ENCODE measurements at regions not wholly inside any gene's neighbourhood (a gene's known extent, or its start where the extent isn't known, plus 50 kb on each side); places are given as distances from the start of the nearest gene placed in this dataset.

DNA sequence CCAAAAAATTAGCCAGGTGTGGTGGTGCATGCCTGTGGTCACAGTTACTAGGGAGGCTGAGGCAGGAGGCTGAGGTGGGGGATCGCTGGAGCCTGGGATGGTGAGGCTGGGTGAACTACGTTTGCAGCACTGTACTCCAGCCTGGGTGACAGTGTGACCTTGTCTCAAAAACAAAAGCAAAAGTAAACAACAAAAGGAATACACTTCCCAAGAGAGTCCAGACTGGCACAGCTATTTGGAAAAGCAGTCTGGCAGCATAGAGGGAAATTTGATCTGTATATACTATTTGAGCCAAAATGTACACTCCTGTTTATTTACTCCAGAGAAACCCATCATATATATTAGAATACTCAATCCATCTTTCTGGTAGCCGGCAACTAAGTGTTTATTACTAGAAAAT is 107.0 kb upstream of the HMCN1 start:
- Histone ChIP-seq H4K20me1 (ENCODE audit: control insufficient read depth, insufficient read depth, low read depth, low read length) (no peaks in the 10 kb centered on the region), H3K36me3 (ENCODE audit: control insufficient read depth, low read length) (no peaks in the 10 kb centered on the region), H3K9me3 (ENCODE audit: control insufficient read depth, insufficient read depth, low read length) (no peaks in the 10 kb centered on the region), H3K4me3 (ENCODE audit: low read length) (no peak overlapping the region), H3K4me1 (ENCODE audit: control insufficient read depth, low read length) (no peaks in the 10 kb centered on the region), H3K9me2 (replicated peaks; ENCODE audit: control insufficient read depth, low read length) (no peaks in the 10 kb centered on the region), H3F3A (ENCODE audit: control insufficient read depth, insufficient read depth) (no peaks in the 10 kb centered on the region), H3K79me2 (ENCODE audit: control insufficient read depth, low read length) (no peaks in the 10 kb centered on the region), H3K27me3 (ENCODE audit: control insufficient read depth, low read length) (no peaks in the 10 kb centered on the region), H3K27ac (ENCODE audit: low read depth, low read length) (no peak overlapping the region), H3K4me2 (ENCODE audit: low read length) (no peak overlapping the region)
- TF ChIP-seq, protein P1, sequence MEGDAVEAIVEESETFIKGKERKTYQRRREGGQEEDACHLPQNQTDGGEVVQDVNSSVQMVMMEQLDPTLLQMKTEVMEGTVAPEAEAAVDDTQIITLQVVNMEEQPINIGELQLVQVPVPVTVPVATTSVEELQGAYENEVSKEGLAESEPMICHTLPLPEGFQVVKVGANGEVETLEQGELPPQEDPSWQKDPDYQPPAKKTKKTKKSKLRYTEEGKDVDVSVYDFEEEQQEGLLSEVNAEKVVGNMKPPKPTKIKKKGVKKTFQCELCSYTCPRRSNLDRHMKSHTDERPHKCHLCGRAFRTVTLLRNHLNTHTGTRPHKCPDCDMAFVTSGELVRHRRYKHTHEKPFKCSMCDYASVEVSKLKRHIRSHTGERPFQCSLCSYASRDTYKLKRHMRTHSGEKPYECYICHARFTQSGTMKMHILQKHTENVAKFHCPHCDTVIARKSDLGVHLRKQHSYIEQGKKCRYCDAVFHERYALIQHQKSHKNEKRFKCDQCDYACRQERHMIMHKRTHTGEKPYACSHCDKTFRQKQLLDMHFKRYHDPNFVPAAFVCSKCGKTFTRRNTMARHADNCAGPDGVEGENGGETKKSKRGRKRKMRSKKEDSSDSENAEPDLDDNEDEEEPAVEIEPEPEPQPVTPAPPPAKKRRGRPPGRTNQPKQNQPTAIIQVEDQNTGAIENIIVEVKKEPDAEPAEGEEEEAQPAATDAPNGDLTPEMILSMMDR (IDR thresholded peaks at IDR 0.05; ENCODE audit: low read depth, low read length, poor library complexity, severe bottlenecking), result no peak

DNA sequence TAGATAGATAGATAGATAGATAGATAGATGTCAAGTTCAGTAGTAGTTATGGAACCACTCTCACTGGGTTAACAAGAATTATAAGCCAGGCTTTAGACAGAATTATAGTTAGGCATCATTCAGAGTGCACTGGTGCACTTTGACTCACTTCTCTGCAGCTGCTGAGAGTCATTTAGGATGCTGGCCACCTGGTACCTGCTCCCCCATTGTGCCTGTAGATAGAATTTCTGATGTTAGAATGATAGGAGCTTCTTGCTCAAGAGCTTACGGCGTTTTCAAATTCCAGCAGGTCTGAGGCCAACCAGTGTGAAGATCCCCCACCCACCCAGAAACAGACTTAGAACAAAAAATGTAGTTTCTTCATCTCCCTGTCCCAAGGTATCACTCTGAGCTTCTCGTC is 107.8 kb upstream of the HMCN1 start:
- Histone ChIP-seq H3K4me3 (ENCODE audit: low read length) (no peak overlapping the region), H3K9me2 (replicated peaks; ENCODE audit: control insufficient read depth, low read length) (no peaks in the 10 kb centered on the region), H3K9me3 (ENCODE audit: control insufficient read depth, insufficient read depth, low read length) (no peaks in the 10 kb centered on the region), H3K4me2 (ENCODE audit: low read length) (no peak overlapping the region), H3F3A (ENCODE audit: control insufficient read depth, insufficient read depth) (no peaks in the 10 kb centered on the region), H3K79me2 (ENCODE audit: control insufficient read depth, low read length) (no peaks in the 10 kb centered on the region), H3K4me1 (ENCODE audit: control insufficient read depth, low read length) (no peaks in the 10 kb centered on the region), H4K20me1 (ENCODE audit: control insufficient read depth, insufficient read depth, low read depth, low read length) (no peaks in the 10 kb centered on the region), H3K36me3 (ENCODE audit: control insufficient read depth, low read length) (no peaks in the 10 kb centered on the region), H3K27me3 (ENCODE audit: control insufficient read depth, low read length) (no peaks in the 10 kb centered on the region), H3K27ac (ENCODE audit: low read depth, low read length) (no peak overlapping the region)
- TF ChIP-seq EZH2phosphoT487 (IDR thresholded peaks at IDR 0.05; ENCODE audit: borderline replicate concordance, low read length), result no peak
- TF ChIP-seq, protein P1 (IDR thresholded peaks at IDR 0.05; ENCODE audit: low read depth, low read length, poor library complexity, severe bottlenecking), result no peak

DNA sequence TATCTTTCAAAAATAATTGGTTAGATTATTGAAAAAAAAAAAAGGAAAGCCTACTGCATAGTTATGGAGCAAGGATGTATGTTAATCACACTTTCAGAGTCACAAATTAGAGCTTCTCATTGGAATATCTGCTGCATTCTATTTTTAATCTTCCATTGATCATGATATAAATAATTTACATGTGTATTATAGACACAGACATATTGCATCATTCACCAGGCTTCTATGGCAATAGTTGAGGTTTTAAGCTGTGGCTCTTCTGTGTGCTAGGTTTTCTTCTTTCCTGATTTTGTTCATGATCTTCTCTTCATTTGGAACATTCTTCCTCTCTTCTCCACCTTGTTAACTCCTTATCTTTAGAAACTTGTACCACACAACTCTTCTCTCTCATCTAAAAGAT is 123.2 kb upstream of the HMCN1 start:
- no peaks in the 10 kb centered on the region for H3K9me3 ChIP-seq (ENCODE audit: control insufficient read depth, insufficient read depth, low read length)
- no peak overlapping the region for H3K27ac ChIP-seq (ENCODE audit: low read depth, low read length)
- no peaks in the 10 kb centered on the region for H4K20me1 ChIP-seq (ENCODE audit: control insufficient read depth, insufficient read depth, low read depth, low read length)
- H3K36me3 ChIP-seq (ENCODE audit: control insufficient read depth, low read length), result no peaks in the 10 kb centered on the region
- no peaks in the 10 kb centered on the region for H3K27me3 ChIP-seq (ENCODE audit: control insufficient read depth, low read length)
- TF ChIP-seq EZH2phosphoT487 (IDR thresholded peaks at IDR 0.05; ENCODE audit: borderline replicate concordance, low read length), result no peak
- TF ChIP-seq, protein P1 (IDR thresholded peaks at IDR 0.05; ENCODE audit: low read depth, low read length, poor library complexity, severe bottlenecking), result no peak
- H3K9me2 ChIP-seq (replicated peaks; ENCODE audit: control insufficient read depth, low read length), result no peaks in the 10 kb centered on the region
- H3K4me2 ChIP-seq (ENCODE audit: low read length), result no peak overlapping the region
- H3K4me1 ChIP-seq (ENCODE audit: control insufficient read depth, low read length), result peaks cover 7% of the 10 kb centered on the region
- H3F3A ChIP-seq (ENCODE audit: control insufficient read depth, insufficient read depth), result no peaks in the 10 kb centered on the region
- no peaks in the 10 kb centered on the region for H3K79me2 ChIP-seq (ENCODE audit: control insufficient read depth, low read length)
- no peak overlapping the region for H3K4me3 ChIP-seq (ENCODE audit: low read length)

DNA sequence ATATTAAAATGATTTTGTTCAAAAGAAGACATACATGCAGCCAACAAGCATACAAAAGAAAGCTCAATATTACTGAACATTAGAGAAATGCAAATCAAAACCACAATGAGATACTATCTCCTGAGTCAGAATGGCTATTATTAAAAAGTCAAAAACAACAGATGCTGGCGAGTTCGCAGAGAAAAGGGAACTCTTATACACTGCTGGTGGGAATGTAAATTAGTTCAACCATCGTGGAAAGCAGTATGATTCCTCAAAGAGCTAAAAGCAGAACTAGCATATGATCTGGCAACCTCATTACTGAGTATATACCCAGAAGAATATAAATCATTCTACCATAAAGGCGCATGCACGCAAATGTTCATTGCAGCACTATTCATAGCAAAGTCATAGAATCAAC is 126.0 kb upstream of the HMCN1 start:
- H3K4me2 ChIP-seq (ENCODE audit: low read length), result no peak overlapping the region

More for the DNA sequence above, 126.0 kb upstream of the HMCN1 start:
- H3K27ac ChIP-seq (ENCODE audit: low read depth, low read length), result no peak overlapping the region
- H4K20me1 ChIP-seq (ENCODE audit: control insufficient read depth, insufficient read depth, low read depth, low read length), result no peaks in the 10 kb centered on the region
- H3K9me2 ChIP-seq (replicated peaks; ENCODE audit: control insufficient read depth, low read length), result no peaks in the 10 kb centered on the region
- H3K4me3 ChIP-seq (ENCODE audit: low read length), result no peak overlapping the region
- no peaks in the 10 kb centered on the region for H3F3A ChIP-seq (ENCODE audit: control insufficient read depth, insufficient read depth)
- H3K36me3 ChIP-seq (ENCODE audit: control insufficient read depth, low read length), result no peaks in the 10 kb centered on the region
- H3K9me3 ChIP-seq (ENCODE audit: control insufficient read depth, insufficient read depth, low read length), result no peaks in the 10 kb centered on the region
- H3K79me2 ChIP-seq (ENCODE audit: control insufficient read depth, low read length), result no peaks in the 10 kb centered on the region
- no peaks in the 10 kb centered on the region for H3K27me3 ChIP-seq (ENCODE audit: control insufficient read depth, low read length)
- peaks cover 7% of the 10 kb centered on the region for H3K4me1 ChIP-seq (ENCODE audit: control insufficient read depth, low read length)
- TF ChIP-seq, protein P1 (IDR thresholded peaks at IDR 0.05; ENCODE audit: low read depth, low read length, poor library complexity, severe bottlenecking), result no peak
- no peak for TF ChIP-seq EZH2phosphoT487 (IDR thresholded peaks at IDR 0.05; ENCODE audit: borderline replicate concordance, low read length)
